HepG2 (cell line): ENCODE measurements at regions not wholly inside any gene's neighbourhood (a gene's known extent, or its start where the extent isn't known, plus 50 kb on each side); places are given as distances from the start of the nearest gene placed in this dataset.

ENCODE experiments used
- ATAC-seq: fragments of 200-7000 bp; cut with Tn5 transposase; 3 replicates; pipeline ENCODE4 v1.9.1; 2020; ENCODE audit warnings: mild to moderate bottlenecking, moderate library complexity
- BruUV-seq: library from RNA; stranded (reverse); fragments of 400-500 nt; replicated peaks from 2 replicates; lab custom pipeline; 2021; lab: Mats Ljungman, UMichigan
- CTCF ChIA-PET: fragments of 300-600 bp; formaldehyde crosslinking; extraction: SDS; loops from one replicate; lab custom pipeline; 2021; ENCODE audit warnings: low total read pairs, inconsistent platforms, low intra/inter-chr PET ratio; lab: Yijun Ruan, JAX
- POLR2A ChIA-PET: fragments of 350-600 bp; sonication (Branson Sonifier 250); formaldehyde crosslinking; loops from one replicate; lab custom pipeline; 2020; ENCODE audit warnings: antibody characterized with exemption, inconsistent platforms; lab: Yijun Ruan, JAX
- DNase-seq: peaks from one replicate; pipeline ENCODE4 v3.0.0-alpha.2; 2015; ENCODE audit warnings: low spot score
- FAIRE-seq: peaks from 3 replicates; lab custom pipeline; 2011; peaks lifted over from hg19 to GRCh38; lab: Jason Lieb, UNC
- H2AFZ ChIP-seq: one replicate; pipeline ENCODE4 v1.6.1; 2011; ENCODE audit warnings: low read length, inconsistent platforms
- H3K27ac ChIP-seq: fragments of 300-600 bp; 3 replicates; pipeline ENCODE4 v1.8.0; 2011; ENCODE audit warnings: mixed run types, mild to moderate bottlenecking, mixed read lengths, low read length, inconsistent platforms; ENCODE audit not compliant: insufficient read depth; ENCODE audit errors: extremely low read length
- H3K27me3 ChIP-seq, 2 experiments: fragments of 200-600 bp in 1 of 2; 2 replicates in 1 of 2; 3 replicates in 1 of 2; pipeline versions ENCODE4 v1.6.0 to v1.8.0; 2011; ENCODE audit warnings: low read length in 2 of 2, mild to moderate bottlenecking in 2 of 2, moderate library complexity in 2 of 2, inconsistent platforms in 1 of 2; ENCODE audit not compliant: insufficient read depth in 2 of 2, control insufficient read depth in 1 of 2
- H3K36me3 ChIP-seq, 2 experiments: fragments of 200-600 bp in 1 of 2; replicated peaks in 1 of 2; 2 replicates in 1 of 2; 3 replicates in 1 of 2; pipeline versions ENCODE4 v1.5.1 to v1.8.0; 2011; ENCODE audit warnings: low read length in 2 of 2, inconsistent platforms in 1 of 2; ENCODE audit not compliant: insufficient read depth in 2 of 2, control insufficient read depth in 1 of 2
- H3K4me1 ChIP-seq: 2 replicates; pipeline ENCODE4 v1.5.1; 2012; ENCODE audit warnings: low read length, inconsistent platforms; ENCODE audit not compliant: insufficient read depth
- H3K4me2 ChIP-seq: 2 replicates; pipeline ENCODE4 v1.6.0; 2011; ENCODE audit warnings: low read depth, low read length, inconsistent platforms
- H3K4me3 ChIP-seq, 3 experiments: fragments of 200-600 bp in 1 of 3; sonication (generic), shearing (Covaris generic) in 1 of 3; replicated peaks in 1 of 3; 2 replicates each; pipeline ENCODE4 v1.5.1; 2011 to 2016; ENCODE audit warnings: low read length in 3 of 3, inconsistent platforms in 2 of 3, low read depth in 2 of 3, mild to moderate bottlenecking in 2 of 3, control low read depth in 1 of 3, mixed read lengths in 1 of 3; ENCODE audit not compliant: insufficient read depth in 1 of 3
- H3K79me2 ChIP-seq: one replicate; pipeline ENCODE4 v1.6.1; 2011; ENCODE audit warnings: low read length, inconsistent platforms; ENCODE audit not compliant: insufficient read depth
- H3K9ac ChIP-seq: 2 replicates; pipeline ENCODE4 v1.6.0; 2011; ENCODE audit warnings: mild to moderate bottlenecking, low read depth, low read length, inconsistent platforms; ENCODE audit not compliant: insufficient read depth
- H3K9me3 ChIP-seq: 2 replicates; pipeline ENCODE4 v1.5.1; 2012; ENCODE audit warnings: mild to moderate bottlenecking, low read length
- H4K20me1 ChIP-seq: 2 replicates; pipeline ENCODE4 v1.6.0; 2011; ENCODE audit warnings: inconsistent platforms, mild to moderate bottlenecking, low read length, moderate library complexity; ENCODE audit not compliant: insufficient read depth
- ARHGAP35 ChIP-seq: sonication (generic); formaldehyde crosslinking; IDR thresholded peaks from 2 replicates; pipeline ENCODE4 v1.9.0; 2022; ENCODE audit warnings: mild to moderate bottlenecking, inconsistent platforms, moderate library complexity, missing genetic modification reagents, borderline replicate concordance
- ARNT ChIP-seq: fragments of 450-650 bp; IDR thresholded peaks from 2 replicates; pipeline ENCODE4 v1.6.1; 2017
- CREM ChIP-seq, 2 experiments: sonication (generic) in 1 of 2; formaldehyde crosslinking in 1 of 2; IDR thresholded peaks; 2 replicates each; pipeline versions ENCODE4 v1.4.0 to v1.6.1; 2016 to 2020; ENCODE audit warnings: antibody characterized with exemption in 1 of 2, mild to moderate bottlenecking in 1 of 2, missing genetic modification reagents in 1 of 2
- MAFK ChIP-seq, 2 experiments: IDR thresholded peaks in 1 of 2; conservative IDR thresholded peaks in 1 of 2; 2 replicates each; pipeline ENCODE4 v1.6.1; 2011; ENCODE audit warnings: improper control_type of control experiment in 2 of 2, low read length in 2 of 2
- MEF2D ChIP-seq: sonication (generic); formaldehyde crosslinking; IDR thresholded peaks from 2 replicates; pipeline ENCODE4 v1.5.1; 2020; ENCODE audit warnings: mild to moderate bottlenecking, missing genetic modification reagents
- SMAD9 ChIP-seq: sonication (generic); formaldehyde crosslinking; IDR thresholded peaks from 2 replicates; pipeline ENCODE4 v1.5.1; 2020; ENCODE audit warnings: mild to moderate bottlenecking, missing genetic modification reagents
- ZMYM2 ChIP-seq: sonication (generic); formaldehyde crosslinking; IDR thresholded peaks from 2 replicates; pipeline ENCODE4 v1.8.0; 2022; ENCODE audit warnings: mild to moderate bottlenecking, missing genetic modification reagents
- ZNF672 ChIP-seq: sonication (generic); formaldehyde crosslinking; IDR thresholded peaks from 2 replicates; pipeline ENCODE4 v1.8.1; 2022; ENCODE audit warnings: missing genetic modification reagents
- WGBS: methylation state at CpG from one replicate; pipeline ENCODE4 v1.1.6; 2017; ENCODE audit warnings: low lambda C conversion rate; 5-methylcytosine and 5-hydroxymethylcytosine counted together
- in situ Hi-C: cut with HindIII; loops from 2 replicates; pipeline ENCODE4 v1.10.0; 2017; ENCODE audit warnings: low pct_unique_long_range_greater_than_20kb; ENCODE audit not compliant: extremely low pct_ligation_motif_present
- intact Hi-C: fragments of 100-400 bp; cut with micrococcal nuclease; formaldehyde crosslinking; loops from one replicate; pipeline ENCODE4 v1.10.0; 2022; ENCODE audit not compliant: unreplicated experiment
- TF ChIP-seq, protein P1 (sequence below): sonication (generic); formaldehyde crosslinking; IDR thresholded peaks from 2 replicates; pipeline ENCODE4 v1.4.0; 2020; ENCODE audit warnings: missing genetic modification reagents
- TF ChIP-seq, protein P2 (sequence below): sonication (generic); formaldehyde crosslinking; IDR thresholded peaks from 2 replicates; pipeline ENCODE4 v1.8.0; 2022; ENCODE audit warnings: mild to moderate bottlenecking, missing genetic modification reagents, borderline replicate concordance
- TF ChIP-seq, protein P3 (sequence below): sonication (generic); formaldehyde crosslinking; IDR thresholded peaks from 2 replicates; pipeline ENCODE4 v1.8.1; 2023; ENCODE audit warnings: mild to moderate bottlenecking, missing genetic modification reagents
- TF ChIP-seq, protein P4 (sequence below): sonication (generic); formaldehyde crosslinking; IDR thresholded peaks from 2 replicates; pipeline ENCODE4 v1.5.1; 2020; ENCODE audit warnings: missing genetic modification reagents, mild to moderate bottlenecking, borderline replicate concordance
- TF ChIP-seq, protein P5 (sequence below): sonication (generic); IDR thresholded peaks from 2 replicates; pipeline ENCODE4 v1.6.1; 2016; ENCODE audit warnings: low read depth, borderline replicate concordance

DNA sequence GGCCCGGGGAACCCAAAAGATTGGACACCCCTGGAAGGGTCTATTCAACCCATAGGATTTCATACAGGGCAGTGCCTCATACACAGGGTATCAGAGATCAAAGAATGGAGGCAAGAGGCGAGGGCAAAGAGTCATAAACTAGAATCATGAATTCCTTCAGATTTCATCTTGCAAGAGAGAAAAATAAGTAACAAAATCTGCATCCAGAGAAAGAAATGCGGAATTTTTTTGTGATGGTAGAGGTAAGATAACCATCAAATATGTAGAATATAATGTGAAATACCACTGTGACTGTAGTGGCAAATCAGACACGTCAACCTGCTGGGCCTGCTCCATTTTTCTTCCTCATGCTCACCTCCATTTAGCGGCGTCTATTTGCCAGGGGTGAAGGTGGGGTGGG is 143.6 kb downstream of the SNX18 start (continued):
- TF ChIP-seq, protein P1, sequence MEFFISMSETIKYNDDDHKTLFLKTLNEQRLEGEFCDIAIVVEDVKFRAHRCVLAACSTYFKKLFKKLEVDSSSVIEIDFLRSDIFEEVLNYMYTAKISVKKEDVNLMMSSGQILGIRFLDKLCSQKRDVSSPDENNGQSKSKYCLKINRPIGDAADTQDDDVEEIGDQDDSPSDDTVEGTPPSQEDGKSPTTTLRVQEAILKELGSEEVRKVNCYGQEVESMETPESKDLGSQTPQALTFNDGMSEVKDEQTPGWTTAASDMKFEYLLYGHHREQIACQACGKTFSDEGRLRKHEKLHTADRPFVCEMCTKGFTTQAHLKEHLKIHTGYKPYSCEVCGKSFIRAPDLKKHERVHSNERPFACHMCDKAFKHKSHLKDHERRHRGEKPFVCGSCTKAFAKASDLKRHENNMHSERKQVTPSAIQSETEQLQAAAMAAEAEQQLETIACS (CRISPR knock-in tag): no peak
- TF ChIP-seq ZMYM2 (CRISPR knock-in tag) (no peak), MEF2D (CRISPR knock-in tag) (no peak)

DNA sequence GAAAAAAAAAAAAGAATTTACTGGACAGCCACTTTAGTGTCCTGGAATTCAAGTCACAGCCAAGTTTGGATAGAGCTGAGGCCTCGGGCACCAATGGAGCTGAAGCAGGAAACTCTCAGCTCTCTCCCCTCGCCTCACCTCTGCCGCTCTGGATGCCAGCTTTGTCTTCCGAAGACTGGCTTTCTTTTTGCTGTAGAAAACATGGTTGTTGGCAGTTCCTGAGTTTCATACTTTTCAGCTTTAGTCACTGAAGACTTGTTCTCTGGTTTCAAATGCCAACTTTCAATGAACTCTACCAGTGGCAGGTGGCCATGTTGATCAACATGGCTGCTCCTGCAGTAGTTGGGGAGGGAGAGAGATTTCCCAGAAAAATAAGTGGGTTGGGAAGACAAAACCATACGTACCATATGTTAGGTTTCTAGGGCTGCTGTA is 142.2 kb downstream of the SNX18 start:
- no TSS peak for BruUV-seq
- H3K27me3 ChIP-seq: no peaks in the 10 kb centered on the region
- H3K4me1 ChIP-seq: no peaks in the 10 kb centered on the region
- H4K20me1 ChIP-seq: no peaks in the 10 kb centered on the region
- 48% methylated on average over 5 of the region's 5 CpGs for WGBS
- H3K4me2 ChIP-seq: no peak overlapping the region
- H3K9ac ChIP-seq: no peak overlapping the region
- H3K27ac ChIP-seq: no peak overlapping the region
- TF ChIP-seq, protein P2, sequence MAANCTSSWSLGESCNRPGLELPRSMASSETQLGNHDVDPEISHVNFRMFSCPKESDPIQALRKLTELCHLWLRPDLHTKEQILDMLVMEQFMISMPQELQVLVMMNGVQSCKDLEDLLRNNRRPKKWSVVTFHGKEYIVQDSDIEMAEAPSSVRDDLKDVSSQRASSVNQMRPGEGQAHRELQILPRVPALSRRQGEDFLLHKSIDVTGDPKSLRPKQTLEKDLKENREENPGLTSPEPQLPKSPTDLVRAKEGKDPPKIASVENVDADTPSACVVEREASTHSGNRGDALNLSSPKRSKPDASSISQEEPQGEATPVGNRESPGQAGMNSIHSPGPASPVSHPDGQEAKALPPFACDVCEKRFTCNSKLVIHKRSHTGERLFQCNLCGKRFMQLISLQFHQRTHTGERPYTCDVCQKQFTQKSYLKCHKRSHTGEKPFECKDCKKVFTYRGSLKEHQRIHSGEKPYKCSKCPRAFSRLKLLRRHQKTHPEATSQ (CRISPR knock-in tag): no peak
- no peak for TF ChIP-seq MAFK (conservative IDR thresholded peaks at IDR 0.05 in 1 of 2, IDR thresholded peaks at IDR 0.05 in 1 of 2; ENCODE audit: low read length in 2 of 2)
- no peak for TF ChIP-seq ARHGAP35 (CRISPR knock-in tag)
- TF ChIP-seq CREM (IDR thresholded peaks at IDR 0.05): no peak
- TF ChIP-seq CREM (CRISPR knock-in tag; IDR thresholded peaks at IDR 0.05): no peak
- no peak for TF ChIP-seq SMAD9
- TF ChIP-seq, protein P3, sequence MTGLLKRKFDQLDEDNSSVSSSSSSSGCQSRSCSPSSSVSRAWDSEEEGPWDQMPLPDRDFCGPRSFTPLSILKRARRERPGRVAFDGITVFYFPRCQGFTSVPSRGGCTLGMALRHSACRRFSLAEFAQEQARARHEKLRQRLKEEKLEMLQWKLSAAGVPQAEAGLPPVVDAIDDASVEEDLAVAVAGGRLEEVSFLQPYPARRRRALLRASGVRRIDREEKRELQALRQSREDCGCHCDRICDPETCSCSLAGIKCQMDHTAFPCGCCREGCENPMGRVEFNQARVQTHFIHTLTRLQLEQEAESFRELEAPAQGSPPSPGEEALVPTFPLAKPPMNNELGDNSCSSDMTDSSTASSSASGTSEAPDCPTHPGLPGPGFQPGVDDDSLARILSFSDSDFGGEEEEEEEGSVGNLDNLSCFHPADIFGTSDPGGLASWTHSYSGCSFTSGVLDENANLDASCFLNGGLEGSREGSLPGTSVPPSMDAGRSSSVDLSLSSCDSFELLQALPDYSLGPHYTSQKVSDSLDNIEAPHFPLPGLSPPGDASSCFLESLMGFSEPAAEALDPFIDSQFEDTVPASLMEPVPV (CRISPR knock-in tag): no peak
- no peak for TF ChIP-seq ZNF672 (CRISPR knock-in tag)
- TF ChIP-seq, protein P4, sequence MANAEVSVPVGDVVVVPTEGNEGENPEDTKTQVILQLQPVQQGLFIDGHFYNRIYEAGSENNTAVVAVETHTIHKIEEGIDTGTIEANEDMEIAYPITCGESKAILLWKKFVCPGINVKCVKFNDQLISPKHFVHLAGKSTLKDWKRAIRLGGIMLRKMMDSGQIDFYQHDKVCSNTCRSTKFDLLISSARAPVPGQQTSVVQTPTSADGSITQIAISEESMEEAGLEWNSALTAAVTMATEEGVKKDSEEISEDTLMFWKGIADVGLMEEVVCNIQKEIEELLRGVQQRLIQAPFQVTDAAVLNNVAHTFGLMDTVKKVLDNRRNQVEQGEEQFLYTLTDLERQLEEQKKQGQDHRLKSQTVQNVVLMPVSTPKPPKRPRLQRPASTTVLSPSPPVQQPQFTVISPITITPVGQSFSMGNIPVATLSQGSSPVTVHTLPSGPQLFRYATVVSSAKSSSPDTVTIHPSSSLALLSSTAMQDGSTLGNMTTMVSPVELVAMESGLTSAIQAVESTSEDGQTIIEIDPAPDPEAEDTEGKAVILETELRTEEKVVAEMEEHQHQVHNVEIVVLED (CRISPR knock-in tag): no peak
- TF ChIP-seq, protein P5, sequence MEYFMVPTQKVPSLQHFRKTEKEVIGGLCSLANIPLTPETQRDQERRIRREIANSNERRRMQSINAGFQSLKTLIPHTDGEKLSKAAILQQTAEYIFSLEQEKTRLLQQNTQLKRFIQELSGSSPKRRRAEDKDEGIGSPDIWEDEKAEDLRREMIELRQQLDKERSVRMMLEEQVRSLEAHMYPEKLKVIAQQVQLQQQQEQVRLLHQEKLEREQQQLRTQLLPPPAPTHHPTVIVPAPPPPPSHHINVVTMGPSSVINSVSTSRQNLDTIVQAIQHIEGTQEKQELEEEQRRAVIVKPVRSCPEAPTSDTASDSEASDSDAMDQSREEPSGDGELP: no peak
- no peak for TF ChIP-seq ARNT
- ChIA-PET CTCF (no interaction called here), POLR2A (no interaction called here)
- no peak for FAIRE-seq
- no peak for DNase-seq
- no peaks in the 10 kb centered on the region for H3K36me3 ChIP-seq
- no peak overlapping the region for H3K4me3 ChIP-seq
- H3K79me2 ChIP-seq: no peaks in the 10 kb centered on the region
- no peaks in the 10 kb centered on the region for H3K9me3 ChIP-seq
- no peak for ATAC-seq
- in situ Hi-C loops (no loop called here), intact Hi-C loops (no loop called here)
- no peak overlapping the region for H2AFZ ChIP-seq
